ENCODE measurements at regions not wholly inside any gene's neighbourhood (a gene's known extent, or its start where the extent isn't known, plus 50 kb on each side); places are given as distances from the start of the nearest gene placed in this dataset.

- H3K4me3 ChIP-seq (ENCODE audit: low read depth, low read length): no peak overlapping the region
- TF ChIP-seq CTCF (conservative IDR thresholded peaks at IDR 0.05; ENCODE audit: low read depth, low read length): no peak
- DNase-seq (ENCODE audit: low read depth): no peak
Observed at GRCh38 chr14:53310412-53310811, 157.3 kb upstream of the DDHD1 start.

- H3K4me3 ChIP-seq (ENCODE audit: low read depth, low read length): no peak overlapping the region
- TF ChIP-seq CTCF (conservative IDR thresholded peaks at IDR 0.05; ENCODE audit: low read depth, low read length): no peak
- peak; percentile 34 for DNase-seq (ENCODE audit: low read depth)
Observed at GRCh38 chr14:53306911-53307310, 153.8 kb upstream of the DDHD1 start.

GRCh38 chr14:53306267-53306721 is 153.2 kb upstream of the DDHD1 start:
- H3K4me3 ChIP-seq (ENCODE audit: low read depth, low read length): peak overlapping the region; percentile 54
- DNase-seq (ENCODE audit: low read depth): peak; percentile 77
- peak; percentile 87 for TF ChIP-seq CTCF (conservative IDR thresholded peaks at IDR 0.05; ENCODE audit: low read depth, low read length)

- no peak for TF ChIP-seq CTCF (conservative IDR thresholded peaks at IDR 0.05; ENCODE audit: low read depth, low read length)
- peak; percentile 57 for DNase-seq (ENCODE audit: low read depth)
- no peak overlapping the region for H3K4me3 ChIP-seq (ENCODE audit: low read depth, low read length)
Observed at GRCh38 chr14:53304726-53305381, 151.7 kb upstream of the DDHD1 start.

- peak; percentile 66 for DNase-seq (ENCODE audit: low read depth)
- peak; percentile 58 for TF ChIP-seq CTCF (conservative IDR thresholded peaks at IDR 0.05; ENCODE audit: low read depth, low read length)
- H3K4me3 ChIP-seq (ENCODE audit: low read depth, low read length): no peak overlapping the region
Observed at GRCh38 chr14:53295985-53296582, 143.0 kb upstream of the DDHD1 start.

- no peak for DNase-seq (ENCODE audit: low read depth)
- H3K4me3 ChIP-seq (ENCODE audit: low read depth, low read length): no peak overlapping the region
- TF ChIP-seq CTCF (conservative IDR thresholded peaks at IDR 0.05; ENCODE audit: low read depth, low read length): no peak
Observed at GRCh38 chr14:53295372-53295771, 142.2 kb upstream of the DDHD1 start.

GRCh38 chr14:53286301-53286700 is 133.2 kb upstream of the DDHD1 start:
- no peak for TF ChIP-seq CTCF (conservative IDR thresholded peaks at IDR 0.05; ENCODE audit: low read depth, low read length)
- DNase-seq (ENCODE audit: low read depth): no peak
- no peak overlapping the region for H3K4me3 ChIP-seq (ENCODE audit: low read depth, low read length)

Data from choroid plexus epithelial cell (primary cell).